ENCODE measurements at regions not wholly inside any gene's neighbourhood (a gene's known extent, or its start where the extent isn't known, plus 50 kb on each side); places are given as distances from the start of the nearest gene placed in this dataset.
A peak's percentile ranks its signal among the peaks of the same experiment; 100 is the strongest.
"Not testable (repeated sequence)": the region's sequence is repeated elsewhere in the genome, so short reads cannot be mapped to it uniquely, and the experiment has no call there.

- H3K36me3 ChIP-seq (ENCODE audit: control insufficient read depth in 4 of 4, insufficient read depth in 3 of 4, low read depth in 1 of 4, low read length in 3 of 4) = no peaks in the 10 kb centered on the region
- H3K9me3 ChIP-seq (ENCODE audit: control insufficient read depth in 4 of 4, low read length in 3 of 4) = no peaks in the 10 kb centered on the region
- H3K9ac ChIP-seq (ENCODE audit: low read depth in 1 of 2, low read length in 2 of 2) = no peak overlapping the region
- 34% methylated on average over 7 of the region's 7 CpGs for WGBS
- TF ChIP-seq ZBTB33 (IDR thresholded peaks at IDR 0.05) (no peak), SP1 (IDR thresholded peaks at IDR 0.05) (no peak)
- no peak for DNase-seq (ENCODE audit: low spot score)
- H3K4me3 ChIP-seq (ENCODE audit: low read depth in 1 of 3, low read length in 3 of 3) = no peak overlapping the region
- H3K27ac ChIP-seq (ENCODE audit: low read depth in 1 of 2, low read length in 2 of 2) = no peak overlapping the region
- H3K27me3 ChIP-seq (ENCODE audit: control insufficient read depth in 4 of 4, insufficient read depth in 4 of 4, low read length in 3 of 4) = peaks cover 0 to 15% (median under 1%) of the 10 kb centered on the region in 4 donors
- no peaks in the 10 kb centered on the region for H3K4me1 ChIP-seq (ENCODE audit: control insufficient read depth in 4 of 4, insufficient read depth in 4 of 4, low read length in 3 of 4)
Observed at GRCh38 chr16:16940351-16940750, 530.4 kb downstream of the XYLT1 start.

DNA sequence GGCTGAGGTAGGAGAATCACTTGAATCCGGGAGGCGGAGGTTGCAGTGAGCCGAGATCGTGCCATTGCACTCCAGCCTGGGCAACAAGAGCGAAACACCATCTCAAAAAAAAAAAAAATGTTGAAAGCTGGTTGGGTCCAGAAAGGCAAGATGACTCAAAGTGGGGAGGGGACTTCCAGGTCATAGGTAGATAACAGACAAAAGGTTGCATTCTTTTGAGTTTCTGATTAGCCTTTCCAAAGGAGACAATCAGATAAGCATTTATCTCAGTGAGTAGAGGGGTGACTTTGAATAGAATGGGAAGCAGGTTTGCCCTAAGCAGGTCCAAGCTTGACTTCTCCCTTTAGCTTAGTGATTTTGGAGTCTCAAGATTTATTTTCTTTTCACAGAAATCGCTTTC lies 527.9 kb downstream of the XYLT1 start:
- not testable (repeated sequence) for H3K4me1 ChIP-seq (ENCODE audit: control insufficient read depth in 4 of 4, insufficient read depth in 4 of 4, low read length in 3 of 4); H3K4me3 ChIP-seq (ENCODE audit: low read depth in 1 of 3, low read length in 3 of 3); DNase-seq (ENCODE audit: low spot score); H3K9me3 ChIP-seq (ENCODE audit: control insufficient read depth in 4 of 4, low read length in 3 of 4); H3K36me3 ChIP-seq (ENCODE audit: control insufficient read depth in 4 of 4, insufficient read depth in 3 of 4, low read depth in 1 of 4, low read length in 3 of 4); H3K27ac ChIP-seq (ENCODE audit: low read depth in 1 of 2, low read length in 2 of 2); H3K9ac ChIP-seq (ENCODE audit: low read depth in 1 of 2, low read length in 2 of 2)
- H3K27me3 ChIP-seq (ENCODE audit: control insufficient read depth in 4 of 4, insufficient read depth in 4 of 4, low read length in 3 of 4) = peaks cover 0 to 15% (median 0%) of the 10 kb centered on the region in 4 donors
- WGBS = 53% methylated on average over 6 of the region's 6 CpGs

DNA sequence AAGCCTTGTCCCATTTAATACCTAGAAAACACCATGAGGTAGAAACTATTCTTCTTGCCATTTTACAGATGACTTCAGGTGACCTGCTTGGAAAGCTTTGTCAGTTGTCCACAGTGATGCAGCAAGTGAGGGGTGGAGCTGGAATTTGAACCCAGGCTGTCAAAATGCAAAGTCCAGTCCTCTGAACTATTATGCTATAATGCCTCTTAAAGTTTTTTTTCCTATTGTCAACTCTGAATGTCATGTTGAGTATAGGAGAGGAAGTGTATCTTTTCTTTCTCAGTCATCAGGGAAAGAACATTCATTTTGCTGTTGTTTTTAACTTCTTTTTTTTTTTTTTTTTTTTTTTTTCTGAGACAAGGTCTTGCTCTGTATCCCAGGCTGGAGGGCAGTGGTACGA lies 525.6 kb downstream of the XYLT1 start:
- Histone ChIP-seq H3K9ac (ENCODE audit: low read depth in 1 of 2, low read length in 2 of 2) (no peak overlapping the region), H3K4me1 (ENCODE audit: control insufficient read depth in 4 of 4, insufficient read depth in 4 of 4, low read length in 3 of 4) (no peaks in the 10 kb centered on the region), H3K27ac (ENCODE audit: low read depth in 1 of 2, low read length in 2 of 2) (no peak overlapping the region), H3K9me3 (ENCODE audit: control insufficient read depth in 4 of 4, low read length in 3 of 4) (peaks cover 0 to 3% (median 0%) of the 10 kb centered on the region in 4 donors), H3K4me3 (ENCODE audit: low read depth in 1 of 3, low read length in 3 of 3) (no peak overlapping the region), H3K27me3 (ENCODE audit: control insufficient read depth in 4 of 4, insufficient read depth in 4 of 4, low read length in 3 of 4) (peaks cover 0 to 13% (median 0%) of the 10 kb centered on the region in 4 donors), H3K36me3 (ENCODE audit: control insufficient read depth in 4 of 4, insufficient read depth in 3 of 4, low read depth in 1 of 4, low read length in 3 of 4) (no peaks in the 10 kb centered on the region)
- WGBS = 78% methylated on average over 1 of the region's 1 CpG
- DNase-seq (ENCODE audit: low spot score) = no peak
- TF ChIP-seq JUND (IDR thresholded peaks at IDR 0.05) = no peak
- TF ChIP-seq HNF4A (conservative IDR thresholded peaks at IDR 0.05) = peak; percentile 46 to 70

- no peak overlapping the region for H3K4me3 ChIP-seq (ENCODE audit: low read depth in 1 of 3, low read length in 3 of 3)
- WGBS = 57% methylated on average over 2 of the region's 2 CpGs
- H3K27ac ChIP-seq (ENCODE audit: low read depth in 1 of 2, low read length in 2 of 2) = no peak overlapping the region
- no peak overlapping the region for H3K9ac ChIP-seq (ENCODE audit: low read depth in 1 of 2, low read length in 2 of 2)
- peaks cover 0 to 7% (median 0%) of the 10 kb centered on the region in 4 donors for H3K27me3 ChIP-seq (ENCODE audit: control insufficient read depth in 4 of 4, insufficient read depth in 4 of 4, low read length in 3 of 4)
- no peaks in the 10 kb centered on the region for H3K4me1 ChIP-seq (ENCODE audit: control insufficient read depth in 4 of 4, insufficient read depth in 4 of 4, low read length in 3 of 4)
- no peaks in the 10 kb centered on the region for H3K36me3 ChIP-seq (ENCODE audit: control insufficient read depth in 4 of 4, insufficient read depth in 3 of 4, low read depth in 1 of 4, low read length in 3 of 4)
- no peak for DNase-seq (ENCODE audit: low spot score)
- TF ChIP-seq HNF4G (IDR thresholded peaks at IDR 0.05) = no peak
- no peak for TF ChIP-seq HNF4A (conservative IDR thresholded peaks at IDR 0.05)
- no peak for TF ChIP-seq TAF1 (conservative IDR thresholded peaks at IDR 0.05)
- no peak for TF ChIP-seq EGR1 (IDR thresholded peaks at IDR 0.05; ENCODE audit: low read depth in 2 of 2)
- no peak for TF ChIP-seq MAX (IDR thresholded peaks at IDR 0.05)
- TF ChIP-seq FOXA1 (IDR thresholded peaks at IDR 0.05) = no peak
- no peak for TF ChIP-seq FOXA2 (IDR thresholded peaks at IDR 0.05)
- no peak for TF ChIP-seq SP1 (IDR thresholded peaks at IDR 0.05)
- no peak for TF ChIP-seq RAD21 (IDR thresholded peaks at IDR 0.05)
- TF ChIP-seq REST (IDR thresholded peaks at IDR 0.05) = no peak
- TF ChIP-seq ZBTB33 (IDR thresholded peaks at IDR 0.05) = no peak
- TF ChIP-seq JUND (IDR thresholded peaks at IDR 0.05) = no peak
- TF ChIP-seq GABPA (IDR thresholded peaks at IDR 0.05 in 1 of 2, conservative IDR thresholded peaks at IDR 0.05 in 1 of 2) = no peak
- TF ChIP-seq, protein P1, sequence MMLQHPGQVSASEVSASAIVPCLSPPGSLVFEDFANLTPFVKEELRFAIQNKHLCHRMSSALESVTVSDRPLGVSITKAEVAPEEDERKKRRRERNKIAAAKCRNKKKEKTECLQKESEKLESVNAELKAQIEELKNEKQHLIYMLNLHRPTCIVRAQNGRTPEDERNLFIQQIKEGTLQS (IDR thresholded peaks at IDR 0.05) = no peak
- no peaks in the 10 kb centered on the region for H3K9me3 ChIP-seq (ENCODE audit: control insufficient read depth in 4 of 4, low read length in 3 of 4)
Observed at GRCh38 chr16:16956376-16956775, 514.4 kb downstream of the XYLT1 start.

Data from liver (tissue), 7 donors.